Sigmoid colon (tissue), 6 donors: ENCODE measurements at regions not wholly inside any gene's neighbourhood (a gene's known extent, or its start where the extent isn't known, plus 50 kb on each side); places are given as distances from the start of the nearest gene placed in this dataset.
A peak's percentile ranks its signal among the peaks of the same experiment; 100 is the strongest.

Experiments used
- DNase-seq: peaks from one replicate; pipeline ENCODE4 v3.0.0-alpha.2; 2019
- H3K27ac ChIP-seq, 4 donors: fragments of 200-600 bp; sonication (generic); one replicate each; pipeline ENCODE4 v1.5.1; 2016 to 2019; ENCODE audit warnings: mild to moderate bottlenecking in 1 of 4
- H3K27me3 ChIP-seq, 3 donors: fragments of 200-600 bp; sonication (generic); one replicate each; pipeline ENCODE4 v1.5.1; 2019; ENCODE audit warnings: mild to moderate bottlenecking in 1 of 3
- H3K36me3 ChIP-seq, 4 donors: fragments of 200-600 bp; sonication (generic); one replicate each; pipeline ENCODE4 v1.5.1; 2016 to 2019
- H3K4me1 ChIP-seq, 4 donors: fragments of 200-600 bp; sonication (generic); one replicate each; pipeline ENCODE4 v1.5.1; 2017 to 2019
- H3K4me3 ChIP-seq, 4 donors: fragments of 200-600 bp; sonication (generic); one replicate each; pipeline ENCODE4 v1.5.1; 2017 to 2019; ENCODE audit warnings: mild to moderate bottlenecking in 2 of 4, moderate library complexity in 1 of 4
- H3K9me3 ChIP-seq, 4 donors: fragments of 200-600 bp in 3 of 4; sonication (generic) in 3 of 4; one replicate each; pipeline versions ENCODE4 v1.5.1 to v1.6.1; 2013 to 2019
- EP300 ChIP-seq, 4 donors: sonication (generic); formaldehyde crosslinking; IDR thresholded peaks; one replicate each; pipeline ENCODE4 v1.6.1; 2017; ENCODE audit warnings: antibody characterized with exemption in 4 of 4
- POLR2A ChIP-seq, 2 donors: fragments of 450-650 bp; IDR thresholded peaks; one replicate each; pipeline ENCODE4 v1.6.1; 2016; ENCODE audit warnings: antibody characterized with exemption in 2 of 2, mild to moderate bottlenecking in 2 of 2, moderate library complexity in 2 of 2
- POLR2AphosphoS5 ChIP-seq, 4 donors: sonication (generic); formaldehyde crosslinking; IDR thresholded peaks; one replicate each; pipeline ENCODE4 v1.6.1; 2017; ENCODE audit warnings: antibody characterized with exemption in 4 of 4
- WGBS, 2 donors: extraction: QIAGEN DNeasy Blood & Tissue Kit; methylation state at CpG; one replicate each; pipeline ENCODE4 v1.1.7; 2013; 5-methylcytosine and 5-hydroxymethylcytosine counted together
- intact Hi-C: fragments of 100-400 bp; cut with DNase I; formaldehyde crosslinking; loops from one replicate; pipeline ENCODE4 v1.15.1; 2023
- TF ChIP-seq, protein P1 (sequence below), 4 experiments: fragments of 450-650 bp in 3 of 4; fragments of 200-600 bp in 1 of 4; IDR thresholded peaks; one replicate each; pipeline ENCODE4 v1.5.1; 2016 to 2019; ENCODE audit warnings: antibody characterized with exemption in 4 of 4, mild to moderate bottlenecking in 3 of 4, moderate library complexity in 2 of 4
- donor health status: healthy with polysubstance abuse.
- donor health status: healthy.

DNA sequence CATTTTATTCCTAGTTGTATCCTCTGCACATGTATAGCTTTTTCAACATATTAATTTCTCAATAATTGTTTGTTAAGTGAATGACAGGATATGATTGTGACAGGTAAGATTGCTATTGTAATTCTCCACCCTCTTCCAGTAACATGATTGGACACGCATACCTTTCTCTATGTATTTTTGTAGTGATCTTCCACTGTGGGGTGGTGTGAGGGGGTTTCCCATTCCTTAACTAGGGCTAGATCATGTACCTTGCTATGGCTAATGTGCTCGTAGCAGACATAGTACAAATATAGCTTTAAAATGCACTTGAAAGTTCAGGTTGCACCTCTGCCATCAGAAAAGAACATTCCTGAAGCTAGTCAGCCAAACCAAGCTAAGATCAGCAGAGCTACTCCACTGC is 2392.8 kb upstream of the RAG2 start:
- H3K27me3 ChIP-seq, result no peaks in the 10 kb centered on the region
- 38 to 56% methylated on average over 2 of the region's 2 CpGs for WGBS, 2 donors
- intact Hi-C loops, result no loop called here
- DNase-seq, result no peak
- no peak overlapping the region for H3K4me3 ChIP-seq
- H3K27ac ChIP-seq, result no peak overlapping the region
- no peaks in the 10 kb centered on the region for H3K36me3 ChIP-seq
- TF ChIP-seq POLR2A (IDR thresholded peaks at IDR 0.05), result no peak
- TF ChIP-seq, protein P1, sequence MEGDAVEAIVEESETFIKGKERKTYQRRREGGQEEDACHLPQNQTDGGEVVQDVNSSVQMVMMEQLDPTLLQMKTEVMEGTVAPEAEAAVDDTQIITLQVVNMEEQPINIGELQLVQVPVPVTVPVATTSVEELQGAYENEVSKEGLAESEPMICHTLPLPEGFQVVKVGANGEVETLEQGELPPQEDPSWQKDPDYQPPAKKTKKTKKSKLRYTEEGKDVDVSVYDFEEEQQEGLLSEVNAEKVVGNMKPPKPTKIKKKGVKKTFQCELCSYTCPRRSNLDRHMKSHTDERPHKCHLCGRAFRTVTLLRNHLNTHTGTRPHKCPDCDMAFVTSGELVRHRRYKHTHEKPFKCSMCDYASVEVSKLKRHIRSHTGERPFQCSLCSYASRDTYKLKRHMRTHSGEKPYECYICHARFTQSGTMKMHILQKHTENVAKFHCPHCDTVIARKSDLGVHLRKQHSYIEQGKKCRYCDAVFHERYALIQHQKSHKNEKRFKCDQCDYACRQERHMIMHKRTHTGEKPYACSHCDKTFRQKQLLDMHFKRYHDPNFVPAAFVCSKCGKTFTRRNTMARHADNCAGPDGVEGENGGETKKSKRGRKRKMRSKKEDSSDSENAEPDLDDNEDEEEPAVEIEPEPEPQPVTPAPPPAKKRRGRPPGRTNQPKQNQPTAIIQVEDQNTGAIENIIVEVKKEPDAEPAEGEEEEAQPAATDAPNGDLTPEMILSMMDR (IDR thresholded peaks at IDR 0.05), result no peak
- no peak for TF ChIP-seq EP300 (IDR thresholded peaks at IDR 0.05)
- no peak for TF ChIP-seq POLR2AphosphoS5 (IDR thresholded peaks at IDR 0.05)
- no peaks in the 10 kb centered on the region for H3K9me3 ChIP-seq
- H3K4me1 ChIP-seq, result peaks cover 0 to 9% (median 5%) of the 10 kb centered on the region in 4 donors

DNA sequence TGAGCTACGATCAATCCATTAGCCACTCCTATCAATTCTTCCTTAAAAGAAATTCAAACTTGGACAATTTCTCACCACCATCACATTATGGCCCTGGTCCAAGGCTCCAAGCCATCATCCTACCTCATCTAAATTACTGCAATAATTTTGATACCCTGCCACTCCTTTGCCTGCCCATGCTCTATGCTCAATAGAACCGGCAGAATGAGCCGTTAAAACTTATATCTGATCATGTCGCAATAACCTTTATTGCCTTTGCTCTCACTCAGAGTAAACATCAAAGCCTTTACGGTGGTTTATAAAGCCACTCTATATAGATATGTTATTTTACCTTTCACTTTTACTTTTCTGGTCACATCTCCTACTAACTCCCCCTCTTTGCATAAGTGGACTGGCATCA is 2392.1 kb upstream of the RAG2 start:
- Histone ChIP-seq H3K27me3 (no peaks in the 10 kb centered on the region), H3K4me1 (peaks cover 0 to 9% (median 5%) of the 10 kb centered on the region in 4 donors), H3K9me3 (no peaks in the 10 kb centered on the region), H3K36me3 (no peaks in the 10 kb centered on the region), H3K27ac (peak overlapping the region in 1 of 4 donors; percentile 52), H3K4me3 (no peak overlapping the region)
- WGBS, 2 donors, result 18 to 55% methylated on average over 5 of the region's 5 CpGs
- DNase-seq, result no peak
- TF ChIP-seq, protein P1 (IDR thresholded peaks at IDR 0.05), result no peak
- TF ChIP-seq POLR2AphosphoS5 (IDR thresholded peaks at IDR 0.05) (no peak), EP300 (IDR thresholded peaks at IDR 0.05) (no peak), POLR2A (IDR thresholded peaks at IDR 0.05) (no peak)
- intact Hi-C loops, result no loop called here

DNA sequence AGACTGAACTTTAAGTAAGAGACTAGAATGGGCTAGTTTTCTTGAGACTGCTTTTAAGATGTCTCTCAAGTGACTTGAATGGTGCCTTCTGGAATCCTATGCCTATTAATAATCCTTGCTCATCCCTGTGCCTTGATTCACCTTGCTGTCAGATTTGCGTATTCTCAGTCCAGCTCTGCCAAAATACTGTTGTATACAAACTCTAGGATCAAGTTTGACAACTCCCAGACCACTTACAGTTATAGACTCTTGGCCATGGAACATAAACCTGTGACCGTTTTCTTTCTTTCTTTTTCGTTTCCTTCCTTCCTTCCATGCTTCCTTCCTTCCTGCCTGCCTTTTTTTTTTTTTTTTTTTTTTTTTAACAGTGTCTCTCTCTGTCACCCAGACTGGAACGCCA is 2390.9 kb upstream of the RAG2 start:
- H3K4me3 ChIP-seq, result no peak overlapping the region
- H3K27ac ChIP-seq, result peak overlapping the region in 1 of 4 donors; percentile 52
- DNase-seq, result no peak
- intact Hi-C loops, result no loop called here
- TF ChIP-seq, protein P1 (IDR thresholded peaks at IDR 0.05), result no peak
- peak in 2 of 4 donors; percentile 31 to 39 for TF ChIP-seq EP300 (IDR thresholded peaks at IDR 0.05)
- TF ChIP-seq POLR2AphosphoS5 (IDR thresholded peaks at IDR 0.05), result peak in 3 of 4 donors; percentile 61 to 78 (median 69)
- TF ChIP-seq POLR2A (IDR thresholded peaks at IDR 0.05), result no peak
- no peaks in the 10 kb centered on the region for H3K9me3 ChIP-seq
- no peaks in the 10 kb centered on the region for H3K36me3 ChIP-seq
- 40 to 78% methylated on average over 3 to 4 of the region's 4 CpGs for WGBS, 2 donors
- peaks cover 0 to 9% (median 5%) of the 10 kb centered on the region in 4 donors for H3K4me1 ChIP-seq
- no peaks in the 10 kb centered on the region for H3K27me3 ChIP-seq

DNA sequence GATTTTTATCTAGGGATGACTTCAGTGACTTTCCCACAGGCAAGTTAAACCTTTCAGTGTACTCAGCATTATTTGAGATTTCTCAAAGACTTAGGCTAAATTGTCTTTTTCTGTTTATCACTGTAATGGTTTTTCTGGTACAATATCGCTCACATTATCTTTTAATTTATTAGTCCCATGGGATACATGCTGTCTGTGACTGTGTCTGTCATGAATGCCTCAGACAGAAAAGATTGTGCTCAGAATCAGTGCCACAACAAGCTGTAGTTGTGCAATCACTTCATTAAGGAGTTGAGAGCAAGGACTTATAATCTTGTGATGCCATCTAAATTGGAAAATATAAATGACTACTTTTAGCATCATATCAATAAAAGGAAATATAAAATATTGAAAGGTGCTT is 2374.2 kb upstream of the RAG2 start:
- no peaks in the 10 kb centered on the region for H3K36me3 ChIP-seq
- H3K4me1 ChIP-seq, result no peaks in the 10 kb centered on the region
- 89 to 92% methylated on average over 1 of the region's 1 CpG for WGBS, 2 donors
- no peaks in the 10 kb centered on the region for H3K9me3 ChIP-seq
- intact Hi-C loops, result no loop called here
- H3K27me3 ChIP-seq, result no peaks in the 10 kb centered on the region
- no peak overlapping the region for H3K27ac ChIP-seq
- H3K4me3 ChIP-seq, result no peak overlapping the region
- DNase-seq, result no peak
- TF ChIP-seq POLR2AphosphoS5 (IDR thresholded peaks at IDR 0.05) (no peak), POLR2A (IDR thresholded peaks at IDR 0.05) (no peak), EP300 (IDR thresholded peaks at IDR 0.05) (no peak)
- TF ChIP-seq, protein P1 (IDR thresholded peaks at IDR 0.05), result no peak

DNA sequence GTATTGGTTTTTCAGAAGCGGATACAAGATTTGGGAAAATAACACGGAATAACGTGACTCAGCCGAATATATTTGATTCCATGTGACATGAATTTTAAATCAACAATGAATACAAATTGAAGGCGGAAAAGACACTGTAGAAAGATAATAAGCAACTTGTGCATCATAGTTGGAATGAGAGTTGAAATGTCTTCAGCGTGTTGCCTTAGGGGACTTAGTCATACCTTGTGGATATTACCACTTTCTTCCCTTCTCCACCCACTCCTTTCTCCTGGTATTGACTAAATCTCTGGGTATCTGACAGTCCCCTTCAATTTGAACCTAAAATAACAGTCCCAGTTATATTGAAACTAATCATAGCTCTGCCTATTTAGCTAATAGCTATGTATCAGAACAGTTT is 2373.1 kb upstream of the RAG2 start:
- TF ChIP-seq, protein P1 (IDR thresholded peaks at IDR 0.05), result no peak
- TF ChIP-seq POLR2A (IDR thresholded peaks at IDR 0.05), result no peak
- no peak for TF ChIP-seq POLR2AphosphoS5 (IDR thresholded peaks at IDR 0.05)
- no peak for TF ChIP-seq EP300 (IDR thresholded peaks at IDR 0.05)

More for the DNA sequence above, 2373.1 kb upstream of the RAG2 start:
- Histone ChIP-seq H3K27me3 (no peaks in the 10 kb centered on the region), H3K9me3 (no peaks in the 10 kb centered on the region), H3K36me3 (no peaks in the 10 kb centered on the region), H3K27ac (no peak overlapping the region), H3K4me3 (no peak overlapping the region), H3K4me1 (no peaks in the 10 kb centered on the region)
- 88 to 95% methylated on average over 6 of the region's 6 CpGs for WGBS, 2 donors
- no peak for DNase-seq
- intact Hi-C loops, result no loop called here
